GM12872 (cell line): ENCODE measurements at regions not wholly inside any gene's neighbourhood (a gene's known extent, or its start where the extent isn't known, plus 50 kb on each side); places are given as distances from the start of the nearest gene placed in this dataset.

Experiments
- TF ChIP-seq, protein P1 (sequence below): IDR thresholded peaks from 3 replicates; pipeline ENCODE4 v1.5.1; 2011; ENCODE audit warnings: low read depth, mild to moderate bottlenecking, low read length, moderate library complexity; ENCODE audit not compliant: insufficient read depth

- TF ChIP-seq, protein P1, sequence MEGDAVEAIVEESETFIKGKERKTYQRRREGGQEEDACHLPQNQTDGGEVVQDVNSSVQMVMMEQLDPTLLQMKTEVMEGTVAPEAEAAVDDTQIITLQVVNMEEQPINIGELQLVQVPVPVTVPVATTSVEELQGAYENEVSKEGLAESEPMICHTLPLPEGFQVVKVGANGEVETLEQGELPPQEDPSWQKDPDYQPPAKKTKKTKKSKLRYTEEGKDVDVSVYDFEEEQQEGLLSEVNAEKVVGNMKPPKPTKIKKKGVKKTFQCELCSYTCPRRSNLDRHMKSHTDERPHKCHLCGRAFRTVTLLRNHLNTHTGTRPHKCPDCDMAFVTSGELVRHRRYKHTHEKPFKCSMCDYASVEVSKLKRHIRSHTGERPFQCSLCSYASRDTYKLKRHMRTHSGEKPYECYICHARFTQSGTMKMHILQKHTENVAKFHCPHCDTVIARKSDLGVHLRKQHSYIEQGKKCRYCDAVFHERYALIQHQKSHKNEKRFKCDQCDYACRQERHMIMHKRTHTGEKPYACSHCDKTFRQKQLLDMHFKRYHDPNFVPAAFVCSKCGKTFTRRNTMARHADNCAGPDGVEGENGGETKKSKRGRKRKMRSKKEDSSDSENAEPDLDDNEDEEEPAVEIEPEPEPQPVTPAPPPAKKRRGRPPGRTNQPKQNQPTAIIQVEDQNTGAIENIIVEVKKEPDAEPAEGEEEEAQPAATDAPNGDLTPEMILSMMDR, result no peak
Observed at GRCh38 chr19:31906111-31906871, 439.1 kb upstream of the ZNF507 start.

GRCh38 chr19:31907661-31908060 lies 437.7 kb upstream of the ZNF507 start:
- TF ChIP-seq, protein P1, result no peak

GRCh38 chr19:31908080-31908479 lies 437.3 kb upstream of the ZNF507 start:
- TF ChIP-seq, protein P1, result no peak

GRCh38 chr19:31908496-31909225 lies 436.7 kb upstream of the ZNF507 start:
- TF ChIP-seq, protein P1, result no peak

DNA sequence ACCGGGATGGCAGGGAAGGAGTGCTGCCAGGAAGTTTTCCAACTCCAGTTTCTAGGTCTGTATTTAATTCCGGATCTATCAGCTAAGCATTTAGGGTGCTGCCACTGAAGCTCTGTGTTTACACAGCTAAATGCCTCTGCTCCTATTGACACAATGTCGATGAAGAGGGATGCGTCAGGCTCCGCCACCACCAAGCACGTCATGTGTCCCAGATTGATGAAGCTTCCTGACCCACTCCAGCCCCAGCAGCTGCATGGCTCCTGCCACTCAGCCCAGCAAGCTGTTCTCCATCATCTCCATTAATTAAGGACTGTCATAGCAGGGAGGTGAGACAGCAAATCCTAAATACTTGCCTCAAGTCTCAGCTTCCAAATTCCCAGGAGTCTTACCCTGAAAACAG lies 435.2 kb upstream of the ZNF507 start:
- TF ChIP-seq, protein P1, result no peak

GRCh38 chr19:31911577-31911976 lies 433.8 kb upstream of the ZNF507 start:
- TF ChIP-seq, protein P1, result no peak

DNA sequence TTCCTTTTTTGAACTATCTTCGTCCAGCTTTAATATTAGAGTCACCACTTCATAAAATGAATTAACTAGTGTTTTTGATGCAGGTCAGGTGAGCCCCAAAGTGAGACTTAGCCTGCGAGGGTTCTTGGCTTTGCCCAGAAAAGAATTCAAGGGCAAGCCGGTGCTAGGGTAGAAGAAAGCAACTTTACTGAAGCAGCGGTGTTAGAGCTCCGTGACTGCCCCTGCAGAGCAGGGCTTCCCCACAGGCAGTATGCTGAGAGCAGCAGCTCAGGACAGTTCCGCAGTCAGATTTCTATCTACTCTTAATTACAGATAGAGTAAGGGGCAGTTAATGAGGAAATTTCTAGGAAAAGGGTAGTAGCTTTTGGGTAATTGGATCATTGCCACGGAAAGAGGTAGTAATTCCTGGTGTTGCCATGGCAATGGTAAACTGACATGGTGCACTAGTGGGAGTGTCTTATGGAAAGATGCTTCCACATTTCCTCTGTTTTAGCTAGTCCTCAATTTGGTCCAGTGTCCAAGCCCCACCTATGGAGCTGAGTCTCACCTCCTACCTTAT lies 432.2 kb upstream of the ZNF507 start:
- TF ChIP-seq, protein P1, result no peak
